GM23338 (cell line): ENCODE measurements at regions not wholly inside any gene's neighbourhood (a gene's known extent, or its start where the extent isn't known, plus 50 kb on each side); places are given as distances from the start of the nearest gene placed in this dataset.

Source experiments
- CREB1 ChIP-seq: fragments of 250-450 bp; sonication (Bioruptor Pico); IDR thresholded peaks from 2 replicates; pipeline ENCODE4 v1.5.0; 2020; ENCODE audit warnings: low read depth, mild to moderate bottlenecking, moderate library complexity
- CTCF ChIP-seq, 2 experiments: fragments of 200-600 bp in 1 of 2; sonication (generic) in 1 of 2; conservative IDR thresholded peaks; 2 replicates each; pipeline versions ENCODE4 v1.5.1 to v1.6.1; 2016 to 2017; ENCODE audit warnings: antibody characterized with exemption in 2 of 2, low read depth in 2 of 2, mild to moderate bottlenecking in 2 of 2, moderate library complexity in 1 of 2
- EZH2 ChIP-seq: fragments of 200-600 bp; sonication (generic); IDR thresholded peaks from one replicate; pipeline ENCODE4 v1.8.0; 2017; ENCODE audit warnings: antibody characterized with exemption, mild to moderate bottlenecking, low read depth; ENCODE audit not compliant: unreplicated experiment
- EZH2phosphoT487 ChIP-seq: fragments of 200-600 bp; sonication (generic); IDR thresholded peaks from one replicate; pipeline ENCODE4 v1.8.1; 2018; ENCODE audit warnings: antibody characterized with exemption; ENCODE audit not compliant: unreplicated experiment
- JUNB ChIP-seq: IDR thresholded peaks from one replicate; pipeline ENCODE4 v1.6.1; 2016; ENCODE audit warnings: antibody characterized with exemption; ENCODE audit not compliant: unreplicated experiment
- POLR2AphosphoS5 ChIP-seq: IDR thresholded peaks from 2 replicates; pipeline ENCODE4 v1.6.1; 2016; ENCODE audit warnings: antibody characterized with exemption, low read depth
- REST ChIP-seq: IDR thresholded peaks from one replicate; pipeline ENCODE4 v1.6.1; 2018; ENCODE audit warnings: antibody characterized with exemption; ENCODE audit not compliant: unreplicated experiment

- TF ChIP-seq CTCF (conservative IDR thresholded peaks at IDR 0.05; ENCODE audit: low read depth in 2 of 2) (no peak), POLR2AphosphoS5 (no peak), JUNB (no peak), EZH2phosphoT487 (no peak), EZH2 (no peak), REST (no peak), CREB1 (CRISPR knock-in tag) (no peak)
Measured at GRCh38 chr13:73991384-73991783, 142.8 kb downstream of the KLF12 start.
